ENCODE measurements at regions not wholly inside any gene's neighbourhood (a gene's known extent, or its start where the extent isn't known, plus 50 kb on each side); places are given as distances from the start of the nearest gene placed in this dataset.

- FAIRE-seq (no peak), DNase-seq (ENCODE audit: low spot score) (no peak), ATAC-seq (no peak)
- BruUV-seq (replicated peaks), result no TSS peak
- Histone ChIP-seq H3K79me2 (ENCODE audit: insufficient read depth, low read length) (no peaks in the 10 kb centered on the region), H3K9me3 (ENCODE audit: low read length) (no peaks in the 10 kb centered on the region), H3K27me3 (ENCODE audit: control insufficient read depth in 1 of 2, insufficient read depth in 2 of 2, low read length in 2 of 2) (no peaks in the 10 kb centered on the region), H3K36me3 (replicated peaks in 1 of 2; ENCODE audit: control insufficient read depth in 1 of 2, insufficient read depth in 2 of 2, low read length in 2 of 2) (no peaks in the 10 kb centered on the region), H4K20me1 (ENCODE audit: insufficient read depth, low read length) (no peaks in the 10 kb centered on the region), H3K4me3 (replicated peaks in 1 of 3; ENCODE audit: insufficient read depth in 1 of 3, low read depth in 2 of 3, low read length in 3 of 3) (no peak overlapping the region), H2AFZ (ENCODE audit: low read length) (no peak overlapping the region), H3K9ac (ENCODE audit: insufficient read depth, low read depth, low read length) (no peak overlapping the region), H3K4me2 (ENCODE audit: low read depth, low read length) (no peak overlapping the region), H3K4me1 (ENCODE audit: insufficient read depth, low read length) (no peaks in the 10 kb centered on the region), H3K27ac (ENCODE audit: extremely low read length, insufficient read depth, low read length) (no peak overlapping the region)
- TF ChIP-seq KLF6 (CRISPR knock-in tag; IDR thresholded peaks at IDR 0.05) (no peak), DMAP1 (CRISPR knock-in tag; IDR thresholded peaks at IDR 0.05) (no peak), ZNF562 (CRISPR knock-in tag; IDR thresholded peaks at IDR 0.05; ENCODE audit: borderline replicate concordance) (no peak)
- in situ Hi-C loops (cut with HindIII; ENCODE audit: extremely low pct_ligation_motif_present, low pct_unique_long_range_greater_than_20kb), result no loop called here
- intact Hi-C loops (cut with micrococcal nuclease; ENCODE audit: unreplicated experiment), result no loop called here
- ChIA-PET CTCF (ENCODE audit: low intra/inter-chr PET ratio, low total read pairs) (no interaction called here), POLR2A (no interaction called here)
- 28% methylated on average over 2 of the region's 2 CpGs for WGBS (ENCODE audit: low lambda C conversion rate)
These were observed 2130.9 kb upstream of the PCDH20 start for GRCh38 chr13:63546524-63546923.

GRCh38 chr13:63542770-63543169 is 2127.1 kb upstream of the PCDH20 start:
- no peak overlapping the region for H3K4me2 ChIP-seq (ENCODE audit: low read depth, low read length)
- CTCF ChIA-PET (ENCODE audit: low intra/inter-chr PET ratio, low total read pairs), result no interaction called here
- no peaks in the 10 kb centered on the region for H3K9me3 ChIP-seq (ENCODE audit: low read length)
- no peak overlapping the region for H3K27ac ChIP-seq (ENCODE audit: extremely low read length, insufficient read depth, low read length)
- in situ Hi-C loops (cut with HindIII; ENCODE audit: extremely low pct_ligation_motif_present, low pct_unique_long_range_greater_than_20kb), result no loop called here
- no peak for ATAC-seq
- H3K4me3 ChIP-seq (replicated peaks in 1 of 3; ENCODE audit: insufficient read depth in 1 of 3, low read depth in 2 of 3, low read length in 3 of 3), result no peak overlapping the region
- BruUV-seq (replicated peaks), result no TSS peak
- no peak overlapping the region for H2AFZ ChIP-seq (ENCODE audit: low read length)
- no peak overlapping the region for H3K9ac ChIP-seq (ENCODE audit: insufficient read depth, low read depth, low read length)
- no peaks in the 10 kb centered on the region for H3K36me3 ChIP-seq (replicated peaks in 1 of 2; ENCODE audit: control insufficient read depth in 1 of 2, insufficient read depth in 2 of 2, low read length in 2 of 2)
- POLR2A ChIA-PET, result no interaction called here
- no peaks in the 10 kb centered on the region for H3K27me3 ChIP-seq (ENCODE audit: control insufficient read depth in 1 of 2, insufficient read depth in 2 of 2, low read length in 2 of 2)
- 7% methylated on average over 1 of the region's 1 CpG for WGBS (ENCODE audit: low lambda C conversion rate)
- no peaks in the 10 kb centered on the region for H3K4me1 ChIP-seq (ENCODE audit: insufficient read depth, low read length)
- H4K20me1 ChIP-seq (ENCODE audit: insufficient read depth, low read length), result no peaks in the 10 kb centered on the region
- intact Hi-C loops (cut with micrococcal nuclease; ENCODE audit: unreplicated experiment), result no loop called here
- no peaks in the 10 kb centered on the region for H3K79me2 ChIP-seq (ENCODE audit: insufficient read depth, low read length)
- TF ChIP-seq SOX6 (IDR thresholded peaks at IDR 0.05), result no peak
- TF ChIP-seq SOX6 (CRISPR knock-in tag; IDR thresholded peaks at IDR 0.05), result no peak
- no peak for TF ChIP-seq ZBTB7A (CRISPR knock-in tag; IDR thresholded peaks at IDR 0.05)
- TF ChIP-seq ZNF333 (CRISPR knock-in tag; IDR thresholded peaks at IDR 0.05; ENCODE audit: borderline replicate concordance), result no peak
- TF ChIP-seq FOXP4 (CRISPR knock-in tag; IDR thresholded peaks at IDR 0.05), result no peak
- no peak for TF ChIP-seq ZNF101 (CRISPR knock-in tag; IDR thresholded peaks at IDR 0.05; ENCODE audit: borderline replicate concordance, low read depth)
- TF ChIP-seq MTERF4 (CRISPR knock-in tag; IDR thresholded peaks at IDR 0.05), result no peak
- TF ChIP-seq ARHGAP35 (CRISPR knock-in tag; IDR thresholded peaks at IDR 0.05; ENCODE audit: borderline replicate concordance), result no peak
- no peak for DNase-seq (ENCODE audit: low spot score)
- no peak for FAIRE-seq
